SK-N-SH treated with all-trans-retinoic acid at 6 μM for 48 hours (cell line): ENCODE measurements at regions not wholly inside any gene's neighbourhood (a gene's known extent, or its start where the extent isn't known, plus 50 kb on each side); places are given as distances from the start of the nearest gene placed in this dataset.
"Not testable (repeated sequence)": the region's sequence is repeated elsewhere in the genome, so short reads cannot be mapped to it uniquely, and the experiment has no call there.

Source experiments
- ATAC-seq: fragments of 200-7000 bp; cut with Tn5 transposase; 3 replicates; pipeline ENCODE4 v1.9.1; 2020; ENCODE audit warnings: mild to moderate bottlenecking, moderate library complexity
- ARNTL ChIP-seq: fragments of 450-650 bp; formaldehyde crosslinking; IDR thresholded peaks from 2 replicates; pipeline ENCODE4 v1.5.0; 2020; ENCODE audit warnings: low read depth, mild to moderate bottlenecking, moderate library complexity, borderline replicate concordance
- BACH2 ChIP-seq: fragments of 250-450 bp; sonication (Bioruptor Pico); IDR thresholded peaks from 2 replicates; pipeline ENCODE4 v1.9.0; 2021; ENCODE audit warnings: mild to moderate bottlenecking, borderline replicate concordance
- CREB5 ChIP-seq: fragments of 250-450 bp; sonication (Bioruptor Pico); IDR thresholded peaks from 2 replicates; pipeline ENCODE4 v1.5.1; 2020; ENCODE audit warnings: low read depth, mild to moderate bottlenecking, moderate library complexity
- CSDC2 ChIP-seq: fragments of 250-450 bp; sonication (Bioruptor Pico); IDR thresholded peaks from 2 replicates; pipeline ENCODE4 v1.5.0; 2020; ENCODE audit warnings: mild to moderate bottlenecking, moderate library complexity
- CSRNP3 ChIP-seq: fragments of 250-450 bp; sonication (Bioruptor Pico); IDR thresholded peaks from 2 replicates; pipeline ENCODE4 v1.5.1; 2021; ENCODE audit warnings: mild to moderate bottlenecking, moderate library complexity
- ESRRG ChIP-seq: fragments of 250-450 bp; sonication (Bioruptor Pico); IDR thresholded peaks from 2 replicates; pipeline ENCODE4 v1.6.1; 2021; ENCODE audit warnings: mild to moderate bottlenecking
- GLIS3 ChIP-seq: fragments of 250-450 bp; sonication (Bioruptor Pico); IDR thresholded peaks from 2 replicates; pipeline ENCODE4 v1.5.0; 2020; ENCODE audit warnings: mild to moderate bottlenecking, moderate library complexity
- ISL1 ChIP-seq: fragments of 250-450 bp; sonication (Bioruptor Pico); IDR thresholded peaks from 2 replicates; pipeline ENCODE4 v2.1.2; 2022; ENCODE audit warnings: mild to moderate bottlenecking, moderate library complexity
- OSR1 ChIP-seq: fragments of 250-450 bp; sonication (Bioruptor Pico); IDR thresholded peaks from 2 replicates; pipeline ENCODE4 v1.8.0; 2022; ENCODE audit warnings: moderate library complexity, mild to moderate bottlenecking, inconsistent platforms
- PATZ1 ChIP-seq: fragments of 250-450 bp; sonication (Bioruptor Pico); IDR thresholded peaks from 2 replicates; pipeline ENCODE4 v1.8.0; 2020; ENCODE audit warnings: mild to moderate bottlenecking, moderate library complexity, borderline replicate concordance
- POU6F1 ChIP-seq: fragments of 250-450 bp; sonication (Bioruptor Pico); IDR thresholded peaks from 2 replicates; pipeline ENCODE4 v1.8.0; 2021; ENCODE audit warnings: low read depth, mild to moderate bottlenecking, moderate library complexity, borderline replicate concordance
- PPARA ChIP-seq: fragments of 250-450 bp; sonication (Bioruptor Pico); IDR thresholded peaks from 2 replicates; pipeline ENCODE4 v1.5.0; 2020; ENCODE audit warnings: mild to moderate bottlenecking, borderline replicate concordance
- RARB ChIP-seq: fragments of 250-450 bp; sonication (Bioruptor Pico); IDR thresholded peaks from 2 replicates; pipeline ENCODE4 v1.8.0; 2021; ENCODE audit warnings: mild to moderate bottlenecking, moderate library complexity
- SNAI2 ChIP-seq: fragments of 250-450 bp; sonication (Bioruptor Pico); IDR thresholded peaks from 2 replicates; pipeline ENCODE4 v1.5.0; 2020; ENCODE audit warnings: mild to moderate bottlenecking, moderate library complexity
- TCF4 ChIP-seq: fragments of 250-450 bp; sonication (Bioruptor Pico); IDR thresholded peaks from 2 replicates; pipeline ENCODE4 v1.8.0; 2021; ENCODE audit warnings: mild to moderate bottlenecking, moderate library complexity, borderline replicate concordance
- TOX ChIP-seq: fragments of 250-450 bp; sonication (Bioruptor Pico); IDR thresholded peaks from 2 replicates; pipeline ENCODE4 v1.8.0; 2021; ENCODE audit warnings: mild to moderate bottlenecking, moderate library complexity, borderline replicate concordance
- ZC3H10 ChIP-seq: fragments of 250-450 bp; sonication (Bioruptor Pico); IDR thresholded peaks from 2 replicates; pipeline ENCODE4 v1.5.1; 2021; ENCODE audit warnings: mild to moderate bottlenecking, moderate library complexity
- ZFP3 ChIP-seq: fragments of 250-450 bp; sonication (Bioruptor Pico); IDR thresholded peaks from 2 replicates; pipeline ENCODE4 v1.5.0; 2020; ENCODE audit warnings: mild to moderate bottlenecking, moderate library complexity
- ZFP30 ChIP-seq: fragments of 450-650 bp; formaldehyde crosslinking; IDR thresholded peaks from 2 replicates; pipeline ENCODE4 v1.5.0; 2022; ENCODE audit warnings: mild to moderate bottlenecking, moderate library complexity
- ZNF565 ChIP-seq: fragments of 450-650 bp; formaldehyde crosslinking; conservative IDR thresholded peaks from 2 replicates; pipeline ENCODE4 v1.5.0; 2020; ENCODE audit warnings: low read depth, mild to moderate bottlenecking, moderate library complexity
- ZNF70 ChIP-seq: fragments of 450-650 bp; formaldehyde crosslinking; IDR thresholded peaks from 2 replicates; pipeline ENCODE4 v1.5.0; 2020; ENCODE audit warnings: mild to moderate bottlenecking, moderate library complexity
- ZNF8 ChIP-seq: fragments of 450-650 bp; formaldehyde crosslinking; IDR thresholded peaks from 2 replicates; pipeline ENCODE4 v1.5.0; 2020; ENCODE audit warnings: mild to moderate bottlenecking, moderate library complexity

GRCh38 chr7:51374936-51375335 lies 58.3 kb upstream of the COBL start:
- ATAC-seq: no peak
- TF ChIP-seq ZNF8 (CRISPR knock-in tag) (no peak), BACH2 (CRISPR knock-in tag) (no peak), OSR1 (CRISPR knock-in tag) (no peak), GLIS3 (CRISPR knock-in tag) (no peak), ZNF565 (CRISPR knock-in tag) (no peak), PATZ1 (CRISPR knock-in tag) (no peak), TCF4 (CRISPR knock-in tag) (no peak)

- ATAC-seq: not testable (repeated sequence)
Observed at GRCh38 chr7:51373607-51374006, 57.0 kb upstream of the COBL start.

GRCh38 chr7:51369746-51370145 lies 53.1 kb upstream of the COBL start:
- no peak for TF ChIP-seq POU6F1 (CRISPR knock-in tag)
- no peak for TF ChIP-seq CSDC2 (CRISPR knock-in tag)
- no peak for TF ChIP-seq ESRRG
- TF ChIP-seq TOX (CRISPR knock-in tag): no peak
- TF ChIP-seq RARB (CRISPR knock-in tag): no peak
- TF ChIP-seq CSRNP3 (CRISPR knock-in tag): no peak
- no peak for TF ChIP-seq ISL1
- TF ChIP-seq BACH2 (CRISPR knock-in tag): no peak
- no peak for TF ChIP-seq ARNTL
- no peak for TF ChIP-seq TCF4 (CRISPR knock-in tag)
- no peak for ATAC-seq

- ATAC-seq: not testable (repeated sequence)
Observed at GRCh38 chr7:51369228-51369627, 52.6 kb upstream of the COBL start.

GRCh38 chr7:51368334-51368733 lies 51.7 kb upstream of the COBL start:
- ATAC-seq: no peak
- TF ChIP-seq CREB5 (CRISPR knock-in tag) (no peak), BACH2 (CRISPR knock-in tag) (no peak), SNAI2 (CRISPR knock-in tag) (no peak), ESRRG (no peak), ZNF70 (CRISPR knock-in tag) (no peak), POU6F1 (CRISPR knock-in tag) (no peak), ZNF8 (CRISPR knock-in tag) (no peak), OSR1 (CRISPR knock-in tag) (no peak), ZFP30 (CRISPR knock-in tag) (no peak), CSDC2 (CRISPR knock-in tag) (no peak), ZFP3 (no peak), RARB (CRISPR knock-in tag) (no peak), GLIS3 (CRISPR knock-in tag) (no peak), ZC3H10 (CRISPR knock-in tag) (no peak), PPARA (CRISPR knock-in tag) (no peak), CSRNP3 (CRISPR knock-in tag) (no peak), ARNTL (no peak)
- TF ChIP-seq, all 23 proteins: peak for 0
